ENCODE measurements at regions not wholly inside any gene's neighbourhood (a gene's known extent, or its start where the extent isn't known, plus 50 kb on each side); places are given as distances from the start of the nearest gene placed in this dataset.

DNA sequence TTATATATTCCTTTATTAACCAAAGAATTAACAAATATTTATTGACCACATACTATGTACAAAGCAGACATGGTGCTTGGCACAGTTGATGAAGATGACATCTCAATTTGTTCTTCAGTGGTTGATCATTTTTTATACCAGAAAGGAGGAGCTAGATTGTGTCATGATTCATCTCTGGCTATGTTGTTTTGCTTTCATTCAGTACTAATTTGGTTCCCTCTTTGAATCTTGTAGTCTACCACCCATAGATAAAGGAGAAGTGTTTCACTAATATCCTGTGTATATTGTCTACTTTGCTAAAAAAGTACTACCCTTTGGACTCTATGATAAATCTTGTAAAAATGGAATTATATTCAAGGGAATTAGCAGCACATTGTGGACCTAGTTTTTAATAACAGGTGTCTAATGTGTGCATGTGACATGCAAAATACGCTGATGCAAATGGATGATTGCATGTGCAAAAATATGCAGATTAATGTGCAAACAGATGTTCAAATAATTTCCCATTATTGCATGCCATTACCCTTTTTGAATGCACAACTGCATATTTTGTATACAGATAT is 313.2 kb upstream of the ZEB2 start:
- Histone ChIP-seq H3K36me3 (ENCODE audit: control insufficient read depth in 1 of 2, insufficient read depth in 2 of 2, low read length in 2 of 2) (no peaks in the 10 kb centered on the region), H3K4me2 (ENCODE audit: low read length) (no peak overlapping the region), H2AFZ (ENCODE audit: low read depth, low read length, poor library complexity, severe bottlenecking) (no peak overlapping the region), H3K9me2 (ENCODE audit: insufficient read depth) (no peaks in the 10 kb centered on the region), H3K4me3 (replicated peaks in 1 of 2; ENCODE audit: low read depth in 1 of 2, low read length in 2 of 2) (no peak overlapping the region), H3K27me3 (ENCODE audit: insufficient read depth, low read length) (no peaks in the 10 kb centered on the region), H3K79me2 (ENCODE audit: insufficient read depth, low read length) (no peaks in the 10 kb centered on the region), H3K9ac (ENCODE audit: low read length) (no peak overlapping the region), H3K4me1 (ENCODE audit: control insufficient read depth in 1 of 2, insufficient read depth in 2 of 2, low read length in 2 of 2) (peaks cover 21 to 31% of the 10 kb centered on the region in 2 experiments), H3K27ac (ENCODE audit: low read depth, low read length) (no peak overlapping the region), H3K9me3 (ENCODE audit: control insufficient read depth in 1 of 2, insufficient read depth in 1 of 2, low read depth in 1 of 2, low read length in 2 of 2) (no peaks in the 10 kb centered on the region), H4K20me1 (ENCODE audit: insufficient read depth) (no peaks in the 10 kb centered on the region)
- POLR2A ChIA-PET: no interaction called here
- RAD21 ChIA-PET (ENCODE audit: low non-redundant PET in 1 of 2, low total read pairs in 2 of 2, uncharacterized antibody in 2 of 2, unreplicated experiment in 2 of 2): no interaction called here
- no peak for TF ChIP-seq POLR2AphosphoS5 (IDR thresholded peaks at IDR 0.05; ENCODE audit: low read depth, low read length)
- no peak for TF ChIP-seq ZBTB33 (IDR thresholded peaks at IDR 0.05; ENCODE audit: extremely low read depth, insufficient replicate concordance, low read length)
- TF ChIP-seq YY1 (IDR thresholded peaks at IDR 0.05; ENCODE audit: extremely low read depth, insufficient replicate concordance, low read depth, low read length): no peak
- TF ChIP-seq JUND (IDR thresholded peaks at IDR 0.05): no peak
- TF ChIP-seq ZFX (IDR thresholded peaks at IDR 0.05): no peak
- TF ChIP-seq SP1 (IDR thresholded peaks at IDR 0.05; ENCODE audit: low read depth): no peak
- no peak for TF ChIP-seq RAD21 (IDR thresholded peaks at IDR 0.05; ENCODE audit: low read depth)
- no peak for TF ChIP-seq CEBPB (IDR thresholded peaks at IDR 0.05; ENCODE audit: low read depth)
- TF ChIP-seq CBX3 (IDR thresholded peaks at IDR 0.05; ENCODE audit: low read depth): no peak
- TF ChIP-seq POLR2A (IDR thresholded peaks at IDR 0.05; ENCODE audit: borderline replicate concordance, extremely low read depth, insufficient read depth, insufficient read length): no peak
- intact Hi-C loops (cut with micrococcal nuclease): no loop called here
- ATAC-seq (no peak), DNase-seq (ENCODE audit: low read depth, low spot score) (no peak)
- CTCF ChIA-PET: no interaction called here
- BruUV-seq (replicated peaks): no TSS peak

- ChIA-PET RAD21 (ENCODE audit: low non-redundant PET in 1 of 2, low total read pairs in 2 of 2, uncharacterized antibody in 2 of 2, unreplicated experiment in 2 of 2) (no interaction called here), POLR2A (no interaction called here), CTCF (no interaction called here)
- intact Hi-C loops (cut with micrococcal nuclease): no loop called here
- peaks cover 21 to 28% of the 10 kb centered on the region in 2 experiments for H3K4me1 ChIP-seq (ENCODE audit: control insufficient read depth in 1 of 2, insufficient read depth in 2 of 2, low read length in 2 of 2)
- H4K20me1 ChIP-seq (ENCODE audit: insufficient read depth): no peaks in the 10 kb centered on the region
- no peak overlapping the region for H2AFZ ChIP-seq (ENCODE audit: low read depth, low read length, poor library complexity, severe bottlenecking)
- ATAC-seq: no peak
- no peak overlapping the region for H3K27ac ChIP-seq (ENCODE audit: low read depth, low read length)
- H3K9me2 ChIP-seq (ENCODE audit: insufficient read depth): no peaks in the 10 kb centered on the region
- no TSS peak for BruUV-seq (replicated peaks)
- H3K79me2 ChIP-seq (ENCODE audit: insufficient read depth, low read length): no peaks in the 10 kb centered on the region
- H3K9ac ChIP-seq (ENCODE audit: low read length): no peak overlapping the region
- no peak for DNase-seq (ENCODE audit: low read depth, low spot score)
- no peaks in the 10 kb centered on the region for H3K36me3 ChIP-seq (ENCODE audit: control insufficient read depth in 1 of 2, insufficient read depth in 2 of 2, low read length in 2 of 2)
- no peak overlapping the region for H3K4me3 ChIP-seq (replicated peaks in 1 of 2; ENCODE audit: low read depth in 1 of 2, low read length in 2 of 2)
- no peaks in the 10 kb centered on the region for H3K27me3 ChIP-seq (ENCODE audit: insufficient read depth, low read length)
- H3K9me3 ChIP-seq (ENCODE audit: control insufficient read depth in 1 of 2, insufficient read depth in 1 of 2, low read depth in 1 of 2, low read length in 2 of 2): no peaks in the 10 kb centered on the region
- H3K4me2 ChIP-seq (ENCODE audit: low read length): no peak overlapping the region
- no peak for TF ChIP-seq MAX (IDR thresholded peaks at IDR 0.05)
- no peak for TF ChIP-seq SIN3A (IDR thresholded peaks at IDR 0.05; ENCODE audit: low read depth)
- no peak for TF ChIP-seq FOSL1 (IDR thresholded peaks at IDR 0.05; ENCODE audit: low read depth)
- no peak for TF ChIP-seq RAD21 (IDR thresholded peaks at IDR 0.05; ENCODE audit: low read depth)
- TF ChIP-seq JUND (IDR thresholded peaks at IDR 0.05): no peak
- TF ChIP-seq POLR2A (IDR thresholded peaks at IDR 0.05; ENCODE audit: borderline replicate concordance, extremely low read depth, insufficient read depth, insufficient read length): no peak
- no peak for TF ChIP-seq ZBTB33 (IDR thresholded peaks at IDR 0.05; ENCODE audit: extremely low read depth, insufficient replicate concordance, low read length)
- no peak for TF ChIP-seq ATF3 (IDR thresholded peaks at IDR 0.05)
- TF ChIP-seq CTCF (IDR thresholded peaks at IDR 0.05 in 2 of 3, conservative IDR thresholded peaks at IDR 0.05 in 1 of 3; ENCODE audit: borderline replicate concordance in 1 of 3, insufficient read depth in 1 of 3, low read depth in 2 of 3, low read length in 2 of 3): no peak
Measured at GRCh38 chr2:144832048-144832447, 312.1 kb upstream of the ZEB2 start.
